IMR-90 (cell line): ENCODE measurements at regions not wholly inside any gene's neighbourhood (a gene's known extent, or its start where the extent isn't known, plus 50 kb on each side); places are given as distances from the start of the nearest gene placed in this dataset.

ENCODE experiments used
- ATAC-seq: fragments of 200-7000 bp; cut with Tn5 transposase; 2 replicates; pipeline ENCODE4 v1.9.1; 2020; ENCODE audit warnings: low read depth, mild to moderate bottlenecking, moderate library complexity
- BruUV-seq: library from RNA; stranded (reverse); fragments of 400-500 nt; replicated peaks from 2 replicates; lab custom pipeline; 2021; lab: Mats Ljungman, UMichigan
- CTCF ChIA-PET: fragments of 300-600 bp; formaldehyde crosslinking; extraction: SDS; loops from one replicate; lab custom pipeline; 2021; ENCODE audit warnings: antibody characterized with exemption; lab: Yijun Ruan, JAX
- POLR2A ChIA-PET: fragments of 300-600 bp; sonication (Branson Sonifier 250); formaldehyde crosslinking; loops from one replicate; lab custom pipeline; 2022; ENCODE audit warnings: antibody characterized with exemption; ENCODE audit not compliant: unreplicated experiment; lab: Charles Lee
- DNase-seq: peaks from one replicate; pipeline ENCODE4 v3.0.0; 2013
- H2AFZ ChIP-seq: replicated peaks from 2 replicates; pipeline ENCODE3; 2013; ENCODE audit warnings: low read length, mild to moderate bottlenecking; ENCODE audit not compliant: poor library complexity
- H2AK5ac ChIP-seq: 2 replicates; pipeline ENCODE4 v1.6.1; 2013; ENCODE audit warnings: low read depth, low read length, inconsistent platforms
- H2AK9ac ChIP-seq: replicated peaks from 2 replicates; pipeline ENCODE3; 2013; ENCODE audit warnings: mild to moderate bottlenecking, low read depth, low read length, moderate library complexity; ENCODE audit not compliant: poor library complexity
- H2BK120ac ChIP-seq: 2 replicates; pipeline ENCODE4 v1.6.1; 2013; ENCODE audit warnings: low read depth, low read length, inconsistent platforms
- H2BK15ac ChIP-seq: 3 replicates; pipeline ENCODE4 v1.6.1; 2013; ENCODE audit warnings: low read depth, low read length, inconsistent platforms
- H2BK20ac ChIP-seq: 2 replicates; pipeline ENCODE4 v1.6.1; 2013; ENCODE audit warnings: low read depth, mild to moderate bottlenecking, inconsistent platforms, low read length, moderate library complexity
- H2BK5ac ChIP-seq: 2 replicates; pipeline ENCODE4 v1.6.1; 2013; ENCODE audit warnings: mild to moderate bottlenecking, low read depth, low read length, inconsistent platforms; ENCODE audit not compliant: poor library complexity, severe bottlenecking
- H3K14ac ChIP-seq: replicated peaks from 2 replicates; pipeline ENCODE4 v1.6.1; 2013; ENCODE audit warnings: low read depth, low read length, inconsistent platforms
- H3K18ac ChIP-seq: 2 replicates; pipeline ENCODE4 v1.6.1; 2013; ENCODE audit warnings: low read depth, low read length, control low read depth
- H3K23ac ChIP-seq: 2 replicates; pipeline ENCODE4 v1.6.1; 2013; ENCODE audit warnings: low read depth, low read length, inconsistent platforms
- H3K27ac ChIP-seq: 2 replicates; pipeline ENCODE4 v1.5.1; 2013; ENCODE audit warnings: mild to moderate bottlenecking, control low read depth, low read length; ENCODE audit not compliant: insufficient read depth
- H3K27me3 ChIP-seq: 2 replicates; pipeline ENCODE4 v1.6.1; 2013; ENCODE audit warnings: low read length; ENCODE audit not compliant: control insufficient read depth, insufficient read depth
- H3K36me3 ChIP-seq: 2 replicates; pipeline ENCODE4 v1.6.1; 2013; ENCODE audit warnings: low read length, mixed read lengths; ENCODE audit not compliant: control insufficient read depth, insufficient read depth
- H3K4ac ChIP-seq: 2 replicates; pipeline ENCODE4 v1.6.1; 2013; ENCODE audit warnings: low read depth, low read length, inconsistent platforms
- H3K4me1 ChIP-seq: 2 replicates; pipeline ENCODE4 v1.6.1; 2013; ENCODE audit warnings: low read length, mixed read lengths; ENCODE audit not compliant: control insufficient read depth, insufficient read depth
- H3K4me2 ChIP-seq: 2 replicates; pipeline ENCODE4 v1.6.1; 2013; ENCODE audit warnings: low read depth, mild to moderate bottlenecking, control low read depth, low read length, moderate library complexity
- H3K4me3 ChIP-seq: 2 replicates; pipeline ENCODE4 v1.5.1; 2013; ENCODE audit warnings: low read depth, mild to moderate bottlenecking, control low read depth, low read length, moderate library complexity; ENCODE audit not compliant: insufficient read depth
- H3K56ac ChIP-seq: 2 replicates; pipeline ENCODE4 v1.6.1; 2013; ENCODE audit warnings: low read length, inconsistent platforms; ENCODE audit not compliant: insufficient read depth; ENCODE audit errors: extremely low read depth
- H3K79me1 ChIP-seq, 2 experiments: 2 replicates each; pipeline ENCODE4 v1.6.1; 2013; ENCODE audit warnings: low read length in 2 of 2, inconsistent platforms in 1 of 2, low read depth in 1 of 2
- H3K9ac ChIP-seq: 2 replicates; pipeline ENCODE4 v1.6.1; 2013; ENCODE audit warnings: low read depth, low read length, control low read depth
- H3K9me1 ChIP-seq: 2 replicates; pipeline ENCODE4 v1.6.1; 2013; ENCODE audit warnings: low read length, inconsistent platforms; ENCODE audit not compliant: insufficient read depth
- H3K9me3 ChIP-seq: 2 replicates; pipeline ENCODE4 v1.6.1; 2013; ENCODE audit warnings: low read length; ENCODE audit not compliant: control insufficient read depth, insufficient read depth
- H4K20me1 ChIP-seq: 2 replicates; pipeline ENCODE4 v1.6.1; 2013; ENCODE audit warnings: low read length, inconsistent platforms; ENCODE audit not compliant: insufficient read depth
- H4K5ac ChIP-seq: 2 replicates; pipeline ENCODE4 v1.6.1; 2013; ENCODE audit warnings: mild to moderate bottlenecking, low read depth, low read length, control low read depth
- H4K8ac ChIP-seq, 2 experiments: 2 replicates each; pipeline ENCODE4 v1.6.1; 2013; ENCODE audit warnings: low read depth in 2 of 2, low read length in 2 of 2, control low read depth in 1 of 2, inconsistent platforms in 1 of 2
- H4K91ac ChIP-seq: 2 replicates; pipeline ENCODE4 v1.6.1; 2013; ENCODE audit warnings: low read depth, low read length, inconsistent platforms; ENCODE audit not compliant: insufficient read depth
- BHLHE40 ChIP-seq: fragments of 150-350 bp; IDR thresholded peaks from 2 replicates; pipeline ENCODE4 v1.6.1; 2016; ENCODE audit warnings: mild to moderate bottlenecking, low read depth, low read length
- CEBPB ChIP-seq: IDR thresholded peaks from 2 replicates; pipeline ENCODE4 v1.6.1; 2012; ENCODE audit warnings: low read depth, low read length, improper control_type of control experiment
- CHD1 ChIP-seq: IDR thresholded peaks from 2 replicates; pipeline ENCODE4 v1.6.1; 2012; ENCODE audit warnings: low read depth, low read length, improper control_type of control experiment
- CTCF ChIP-seq: conservative IDR thresholded peaks from 2 replicates; pipeline ENCODE4 v1.5.1; 2012; ENCODE audit warnings: mild to moderate bottlenecking, low read depth, low read length, improper control_type of control experiment
- FOS ChIP-seq: fragments of 150-350 bp; IDR thresholded peaks from 2 replicates; pipeline ENCODE4 v1.6.1; 2016; ENCODE audit warnings: low read depth, low read length
- MAFK ChIP-seq: IDR thresholded peaks from 2 replicates; pipeline ENCODE4 v1.6.1; 2012; ENCODE audit warnings: low read depth, low read length, improper control_type of control experiment
- MAZ ChIP-seq: IDR thresholded peaks from 2 replicates; pipeline ENCODE4 v1.6.1; 2012; ENCODE audit warnings: low read depth, mild to moderate bottlenecking, low read length, improper control_type of control experiment, moderate library complexity, borderline replicate concordance
- MXI1 ChIP-seq: IDR thresholded peaks from 2 replicates; pipeline ENCODE4 v1.6.1; 2012; ENCODE audit warnings: low read depth, mild to moderate bottlenecking, low read length, moderate library complexity, borderline replicate concordance
- NFE2L2 ChIP-seq: fragments of 150-350 bp; IDR thresholded peaks from 2 replicates; pipeline ENCODE4 v1.6.1; 2016; ENCODE audit warnings: low read depth, mild to moderate bottlenecking, low read length
- POLR2A ChIP-seq: IDR thresholded peaks from 2 replicates; pipeline ENCODE4 v1.6.1; 2012; ENCODE audit warnings: mild to moderate bottlenecking, low read depth, low read length
- RAD21 ChIP-seq: IDR thresholded peaks from 2 replicates; pipeline ENCODE4 v1.6.1; 2012; ENCODE audit warnings: low read length, improper control_type of control experiment
- RCOR1 ChIP-seq: IDR thresholded peaks from 2 replicates; pipeline ENCODE4 v1.6.1; 2012; ENCODE audit warnings: mild to moderate bottlenecking, low read length, improper control_type of control experiment; ENCODE audit not compliant: insufficient replicate concordance
- RFX5 ChIP-seq: IDR thresholded peaks from 2 replicates; pipeline ENCODE4 v1.8.0; 2012; ENCODE audit warnings: low read depth, mild to moderate bottlenecking, low read length, moderate library complexity
- SMC3 ChIP-seq: fragments of 150-350 bp; IDR thresholded peaks from 2 replicates; pipeline ENCODE4 v1.6.1; 2016; ENCODE audit warnings: low read depth, mild to moderate bottlenecking, antibody characterized with exemption, low read length, moderate library complexity
- WGBS, 2 experiments: methylation state at CpG; one replicate each; pipeline versions ENCODE4 v1.1.5 to v1.1.7; 2013; ENCODE audit warnings: missing lambda C conversion rate in 2 of 2; ENCODE audit not compliant: insufficient read length in 1 of 2; ENCODE audit errors: extremely low coverage in 2 of 2; 5-methylcytosine and 5-hydroxymethylcytosine counted together
- dilution Hi-C: fragments of 300-500 bp; cut with HindIII; formaldehyde crosslinking; loops from one replicate; pipeline ENCODE4 v1.14.3; 2018; ENCODE audit warnings: low sequenced_read_pairs; ENCODE audit not compliant: unreplicated experiment
- in situ Hi-C: fragments of 300-500 bp; cut with MboI; formaldehyde crosslinking; loops from 3 replicates; pipeline ENCODE4 v1.14.3; 2019; ENCODE audit warnings: low sequenced_read_pairs, inconsistent platforms, mixed read lengths
- intact Hi-C: fragments of 100-400 bp; cut with micrococcal nuclease; formaldehyde crosslinking; loops from 2 replicates; pipeline ENCODE4 v1.10.0; 2022
- TF ChIP-seq, protein P1 (sequence below): fragments of 150-350 bp; IDR thresholded peaks from 2 replicates; pipeline ENCODE4 v1.6.1; 2017; ENCODE audit warnings: mild to moderate bottlenecking, antibody characterized with exemption, low read length, low read depth
- TF ChIP-seq, protein P2 (sequence below): fragments of 150-350 bp; IDR thresholded peaks from 2 replicates; pipeline ENCODE4 v1.6.1; 2016; ENCODE audit warnings: low read depth, mild to moderate bottlenecking, low read length, moderate library complexity, borderline replicate concordance

GRCh38 chr1:57881639-57882038 lies 457.8 kb upstream of the DAB1 start:
- H2AK5ac ChIP-seq = no peak overlapping the region
- DNase-seq (no peak), ATAC-seq (no peak)
- H4K20me1 ChIP-seq = no peaks in the 10 kb centered on the region
- no peak overlapping the region for H4K8ac ChIP-seq
- dilution Hi-C loops (no loop called here), in situ Hi-C loops (no loop called here), intact Hi-C loops (no loop called here)
- H2BK20ac ChIP-seq = no peak overlapping the region
- ChIA-PET POLR2A (no interaction called here), CTCF (no interaction called here)
- no peak overlapping the region for H3K56ac ChIP-seq
- no peak overlapping the region for H4K91ac ChIP-seq
- BruUV-seq = no TSS peak
- no peak overlapping the region for H3K14ac ChIP-seq
- H3K27ac ChIP-seq = no peak overlapping the region
- no peak overlapping the region for H4K5ac ChIP-seq
- no peak overlapping the region for H3K4me2 ChIP-seq
- no peak overlapping the region for H3K4ac ChIP-seq
- no peak overlapping the region for H2BK5ac ChIP-seq
- no peaks in the 10 kb centered on the region for H3K9me1 ChIP-seq
- no peaks in the 10 kb centered on the region for H3K79me1 ChIP-seq
- H3K9me3 ChIP-seq = no peaks in the 10 kb centered on the region
- H3K18ac ChIP-seq = no peak overlapping the region
- H3K27me3 ChIP-seq = no peaks in the 10 kb centered on the region
- no peak for TF ChIP-seq SMC3
- no peak for TF ChIP-seq RAD21
- no peak for TF ChIP-seq FOS
- no peak for TF ChIP-seq MAFK
- TF ChIP-seq RCOR1 = no peak
- no peak for TF ChIP-seq MAZ
- TF ChIP-seq, protein P1, sequence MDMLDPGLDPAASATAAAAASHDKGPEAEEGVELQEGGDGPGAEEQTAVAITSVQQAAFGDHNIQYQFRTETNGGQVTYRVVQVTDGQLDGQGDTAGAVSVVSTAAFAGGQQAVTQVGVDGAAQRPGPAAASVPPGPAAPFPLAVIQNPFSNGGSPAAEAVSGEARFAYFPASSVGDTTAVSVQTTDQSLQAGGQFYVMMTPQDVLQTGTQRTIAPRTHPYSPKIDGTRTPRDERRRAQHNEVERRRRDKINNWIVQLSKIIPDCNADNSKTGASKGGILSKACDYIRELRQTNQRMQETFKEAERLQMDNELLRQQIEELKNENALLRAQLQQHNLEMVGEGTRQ = no peak
- TF ChIP-seq, protein P2, sequence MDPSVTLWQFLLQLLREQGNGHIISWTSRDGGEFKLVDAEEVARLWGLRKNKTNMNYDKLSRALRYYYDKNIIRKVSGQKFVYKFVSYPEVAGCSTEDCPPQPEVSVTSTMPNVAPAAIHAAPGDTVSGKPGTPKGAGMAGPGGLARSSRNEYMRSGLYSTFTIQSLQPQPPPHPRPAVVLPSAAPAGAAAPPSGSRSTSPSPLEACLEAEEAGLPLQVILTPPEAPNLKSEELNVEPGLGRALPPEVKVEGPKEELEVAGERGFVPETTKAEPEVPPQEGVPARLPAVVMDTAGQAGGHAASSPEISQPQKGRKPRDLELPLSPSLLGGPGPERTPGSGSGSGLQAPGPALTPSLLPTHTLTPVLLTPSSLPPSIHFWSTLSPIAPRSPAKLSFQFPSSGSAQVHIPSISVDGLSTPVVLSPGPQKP = no peak
- TF ChIP-seq CHD1 = no peak
- no peak for TF ChIP-seq RFX5
- TF ChIP-seq MXI1 = no peak
- no peak for TF ChIP-seq POLR2A
- no peak for TF ChIP-seq CTCF
- TF ChIP-seq NFE2L2 = no peak
- TF ChIP-seq CEBPB = no peak
- no peak for TF ChIP-seq BHLHE40
- H3K4me3 ChIP-seq = no peak overlapping the region
- no peak overlapping the region for H2BK120ac ChIP-seq
- H3K23ac ChIP-seq = no peak overlapping the region
- H2BK15ac ChIP-seq = no peak overlapping the region
- H3K9ac ChIP-seq = no peak overlapping the region
- WGBS, 2 experiments = no CpG with 5 or more reads among the region's 2 CpGs
- no peaks in the 10 kb centered on the region for H3K36me3 ChIP-seq
- H3K4me1 ChIP-seq = no peaks in the 10 kb centered on the region
- no peak overlapping the region for H2AK9ac ChIP-seq
- H2AFZ ChIP-seq = no peak overlapping the region
